IMR-90 (cell line): ENCODE measurements at regions not wholly inside any gene's neighbourhood (a gene's known extent, or its start where the extent isn't known, plus 50 kb on each side); places are given as distances from the start of the nearest gene placed in this dataset.

Source experiments
- ATAC-seq: fragments of 200-7000 bp; cut with Tn5 transposase; 2 replicates; pipeline ENCODE4 v1.9.1; 2020; ENCODE audit warnings: low read depth, mild to moderate bottlenecking, moderate library complexity
- BruUV-seq: library from RNA; stranded (reverse); fragments of 400-500 nt; replicated peaks from 2 replicates; lab custom pipeline; 2021; lab: Mats Ljungman, UMichigan
- CTCF ChIA-PET: fragments of 300-600 bp; formaldehyde crosslinking; extraction: SDS; loops from one replicate; lab custom pipeline; 2021; ENCODE audit warnings: antibody characterized with exemption; lab: Yijun Ruan, JAX
- POLR2A ChIA-PET: fragments of 300-600 bp; sonication (Branson Sonifier 250); formaldehyde crosslinking; loops from one replicate; lab custom pipeline; 2022; ENCODE audit warnings: antibody characterized with exemption; ENCODE audit not compliant: unreplicated experiment; lab: Charles Lee
- DNase-seq: peaks from one replicate; pipeline ENCODE4 v3.0.0; 2013
- H2AFZ ChIP-seq: replicated peaks from 2 replicates; pipeline ENCODE3; 2013; ENCODE audit warnings: low read length, mild to moderate bottlenecking; ENCODE audit not compliant: poor library complexity
- H2AK5ac ChIP-seq: 2 replicates; pipeline ENCODE4 v1.6.1; 2013; ENCODE audit warnings: low read depth, low read length, inconsistent platforms
- H2AK9ac ChIP-seq: replicated peaks from 2 replicates; pipeline ENCODE3; 2013; ENCODE audit warnings: mild to moderate bottlenecking, low read depth, low read length, moderate library complexity; ENCODE audit not compliant: poor library complexity
- H2BK120ac ChIP-seq: 2 replicates; pipeline ENCODE4 v1.6.1; 2013; ENCODE audit warnings: low read depth, low read length, inconsistent platforms
- H2BK15ac ChIP-seq: 3 replicates; pipeline ENCODE4 v1.6.1; 2013; ENCODE audit warnings: low read depth, low read length, inconsistent platforms
- H2BK20ac ChIP-seq: 2 replicates; pipeline ENCODE4 v1.6.1; 2013; ENCODE audit warnings: low read depth, mild to moderate bottlenecking, inconsistent platforms, low read length, moderate library complexity
- H2BK5ac ChIP-seq: 2 replicates; pipeline ENCODE4 v1.6.1; 2013; ENCODE audit warnings: mild to moderate bottlenecking, low read depth, low read length, inconsistent platforms; ENCODE audit not compliant: poor library complexity, severe bottlenecking
- H3K14ac ChIP-seq: replicated peaks from 2 replicates; pipeline ENCODE4 v1.6.1; 2013; ENCODE audit warnings: low read depth, low read length, inconsistent platforms
- H3K18ac ChIP-seq: 2 replicates; pipeline ENCODE4 v1.6.1; 2013; ENCODE audit warnings: low read depth, low read length, control low read depth
- H3K23ac ChIP-seq: 2 replicates; pipeline ENCODE4 v1.6.1; 2013; ENCODE audit warnings: low read depth, low read length, inconsistent platforms
- H3K27ac ChIP-seq: 2 replicates; pipeline ENCODE4 v1.5.1; 2013; ENCODE audit warnings: mild to moderate bottlenecking, control low read depth, low read length; ENCODE audit not compliant: insufficient read depth
- H3K27me3 ChIP-seq: 2 replicates; pipeline ENCODE4 v1.6.1; 2013; ENCODE audit warnings: low read length; ENCODE audit not compliant: control insufficient read depth, insufficient read depth
- H3K36me3 ChIP-seq: 2 replicates; pipeline ENCODE4 v1.6.1; 2013; ENCODE audit warnings: low read length, mixed read lengths; ENCODE audit not compliant: control insufficient read depth, insufficient read depth
- H3K4ac ChIP-seq: 2 replicates; pipeline ENCODE4 v1.6.1; 2013; ENCODE audit warnings: low read depth, low read length, inconsistent platforms
- H3K4me1 ChIP-seq: 2 replicates; pipeline ENCODE4 v1.6.1; 2013; ENCODE audit warnings: low read length, mixed read lengths; ENCODE audit not compliant: control insufficient read depth, insufficient read depth
- H3K4me2 ChIP-seq: 2 replicates; pipeline ENCODE4 v1.6.1; 2013; ENCODE audit warnings: low read depth, mild to moderate bottlenecking, control low read depth, low read length, moderate library complexity
- H3K4me3 ChIP-seq: 2 replicates; pipeline ENCODE4 v1.5.1; 2013; ENCODE audit warnings: low read depth, mild to moderate bottlenecking, control low read depth, low read length, moderate library complexity; ENCODE audit not compliant: insufficient read depth
- H3K56ac ChIP-seq: 2 replicates; pipeline ENCODE4 v1.6.1; 2013; ENCODE audit warnings: low read length, inconsistent platforms; ENCODE audit not compliant: insufficient read depth; ENCODE audit errors: extremely low read depth
- H3K79me1 ChIP-seq, 2 experiments: 2 replicates each; pipeline ENCODE4 v1.6.1; 2013; ENCODE audit warnings: low read length in 2 of 2, inconsistent platforms in 1 of 2, low read depth in 1 of 2
- H3K9ac ChIP-seq: 2 replicates; pipeline ENCODE4 v1.6.1; 2013; ENCODE audit warnings: low read depth, low read length, control low read depth
- H3K9me1 ChIP-seq: 2 replicates; pipeline ENCODE4 v1.6.1; 2013; ENCODE audit warnings: low read length, inconsistent platforms; ENCODE audit not compliant: insufficient read depth
- H3K9me3 ChIP-seq: 2 replicates; pipeline ENCODE4 v1.6.1; 2013; ENCODE audit warnings: low read length; ENCODE audit not compliant: control insufficient read depth, insufficient read depth
- H4K20me1 ChIP-seq: 2 replicates; pipeline ENCODE4 v1.6.1; 2013; ENCODE audit warnings: low read length, inconsistent platforms; ENCODE audit not compliant: insufficient read depth
- H4K5ac ChIP-seq: 2 replicates; pipeline ENCODE4 v1.6.1; 2013; ENCODE audit warnings: mild to moderate bottlenecking, low read depth, low read length, control low read depth
- H4K8ac ChIP-seq, 2 experiments: 2 replicates each; pipeline ENCODE4 v1.6.1; 2013; ENCODE audit warnings: low read depth in 2 of 2, low read length in 2 of 2, control low read depth in 1 of 2, inconsistent platforms in 1 of 2
- H4K91ac ChIP-seq: 2 replicates; pipeline ENCODE4 v1.6.1; 2013; ENCODE audit warnings: low read depth, low read length, inconsistent platforms; ENCODE audit not compliant: insufficient read depth
- BHLHE40 ChIP-seq: fragments of 150-350 bp; IDR thresholded peaks from 2 replicates; pipeline ENCODE4 v1.6.1; 2016; ENCODE audit warnings: mild to moderate bottlenecking, low read depth, low read length
- CHD1 ChIP-seq: IDR thresholded peaks from 2 replicates; pipeline ENCODE4 v1.6.1; 2012; ENCODE audit warnings: low read depth, low read length, improper control_type of control experiment
- FOS ChIP-seq: fragments of 150-350 bp; IDR thresholded peaks from 2 replicates; pipeline ENCODE4 v1.6.1; 2016; ENCODE audit warnings: low read depth, low read length
- MAFK ChIP-seq: IDR thresholded peaks from 2 replicates; pipeline ENCODE4 v1.6.1; 2012; ENCODE audit warnings: low read depth, low read length, improper control_type of control experiment
- NFE2L2 ChIP-seq: fragments of 150-350 bp; IDR thresholded peaks from 2 replicates; pipeline ENCODE4 v1.6.1; 2016; ENCODE audit warnings: low read depth, mild to moderate bottlenecking, low read length
- POLR2A ChIP-seq: IDR thresholded peaks from 2 replicates; pipeline ENCODE4 v1.6.1; 2012; ENCODE audit warnings: mild to moderate bottlenecking, low read depth, low read length
- RAD21 ChIP-seq: IDR thresholded peaks from 2 replicates; pipeline ENCODE4 v1.6.1; 2012; ENCODE audit warnings: low read length, improper control_type of control experiment
- RCOR1 ChIP-seq: IDR thresholded peaks from 2 replicates; pipeline ENCODE4 v1.6.1; 2012; ENCODE audit warnings: mild to moderate bottlenecking, low read length, improper control_type of control experiment; ENCODE audit not compliant: insufficient replicate concordance
- RFX5 ChIP-seq: IDR thresholded peaks from 2 replicates; pipeline ENCODE4 v1.8.0; 2012; ENCODE audit warnings: low read depth, mild to moderate bottlenecking, low read length, moderate library complexity
- WGBS, 2 experiments: methylation state at CpG; one replicate each; pipeline versions ENCODE4 v1.1.5 to v1.1.7; 2013; ENCODE audit warnings: missing lambda C conversion rate in 2 of 2; ENCODE audit not compliant: insufficient read length in 1 of 2; ENCODE audit errors: extremely low coverage in 2 of 2; 5-methylcytosine and 5-hydroxymethylcytosine counted together
- dilution Hi-C: fragments of 300-500 bp; cut with HindIII; formaldehyde crosslinking; loops from one replicate; pipeline ENCODE4 v1.14.3; 2018; ENCODE audit warnings: low sequenced_read_pairs; ENCODE audit not compliant: unreplicated experiment
- in situ Hi-C: fragments of 300-500 bp; cut with MboI; formaldehyde crosslinking; loops from 3 replicates; pipeline ENCODE4 v1.14.3; 2019; ENCODE audit warnings: low sequenced_read_pairs, inconsistent platforms, mixed read lengths
- intact Hi-C: fragments of 100-400 bp; cut with micrococcal nuclease; formaldehyde crosslinking; loops from 2 replicates; pipeline ENCODE4 v1.10.0; 2022
- TF ChIP-seq, protein P1 (sequence below): fragments of 150-350 bp; IDR thresholded peaks from 2 replicates; pipeline ENCODE4 v1.6.1; 2016; ENCODE audit warnings: low read depth, mild to moderate bottlenecking, low read length, moderate library complexity, borderline replicate concordance

- no peak overlapping the region for H4K5ac ChIP-seq
- no peak overlapping the region for H2BK5ac ChIP-seq
- no peak overlapping the region for H3K18ac ChIP-seq
- H2BK15ac ChIP-seq: no peak overlapping the region
- no peak overlapping the region for H2BK20ac ChIP-seq
- DNase-seq: no peak
- no peaks in the 10 kb centered on the region for H3K9me3 ChIP-seq
- H3K27ac ChIP-seq: no peak overlapping the region
- peaks cover 2% of the 10 kb centered on the region; the same call in 1 of the 2 replicates for H3K27me3 ChIP-seq
- H3K4me1 ChIP-seq: peaks cover under 1% of the 10 kb centered on the region
- H3K14ac ChIP-seq: no peak overlapping the region
- WGBS, 2 experiments: no CpG with 5 or more reads among the region's 1 CpG
- H3K9ac ChIP-seq: no peak overlapping the region
- no peak overlapping the region for H3K4me2 ChIP-seq
- H2AFZ ChIP-seq: no peak overlapping the region
- no peak overlapping the region for H2BK120ac ChIP-seq
- ATAC-seq: no peak
- TF ChIP-seq MAFK: no peak
- TF ChIP-seq BHLHE40: no peak
- no peak for TF ChIP-seq FOS
- no peak for TF ChIP-seq NFE2L2
- no peak for TF ChIP-seq RAD21
- no peak for TF ChIP-seq RFX5
- TF ChIP-seq CHD1: no peak
- no peak for TF ChIP-seq RCOR1
- TF ChIP-seq POLR2A: no peak
- TF ChIP-seq, protein P1, sequence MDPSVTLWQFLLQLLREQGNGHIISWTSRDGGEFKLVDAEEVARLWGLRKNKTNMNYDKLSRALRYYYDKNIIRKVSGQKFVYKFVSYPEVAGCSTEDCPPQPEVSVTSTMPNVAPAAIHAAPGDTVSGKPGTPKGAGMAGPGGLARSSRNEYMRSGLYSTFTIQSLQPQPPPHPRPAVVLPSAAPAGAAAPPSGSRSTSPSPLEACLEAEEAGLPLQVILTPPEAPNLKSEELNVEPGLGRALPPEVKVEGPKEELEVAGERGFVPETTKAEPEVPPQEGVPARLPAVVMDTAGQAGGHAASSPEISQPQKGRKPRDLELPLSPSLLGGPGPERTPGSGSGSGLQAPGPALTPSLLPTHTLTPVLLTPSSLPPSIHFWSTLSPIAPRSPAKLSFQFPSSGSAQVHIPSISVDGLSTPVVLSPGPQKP: no peak
- intact Hi-C loops: no loop called here
- ChIA-PET CTCF (no interaction called here), POLR2A (no interaction called here)
- no peaks in the 10 kb centered on the region for H3K36me3 ChIP-seq
- H3K4me3 ChIP-seq: no peak overlapping the region
- in situ Hi-C loops: no loop called here
- no peak overlapping the region for H3K56ac ChIP-seq
- H3K9me1 ChIP-seq: no peaks in the 10 kb centered on the region; the same call in 1 of the 2 replicates
- H3K4ac ChIP-seq: no peak overlapping the region
- no peaks in the 10 kb centered on the region for H4K20me1 ChIP-seq
- no peak overlapping the region for H4K8ac ChIP-seq
- H2AK5ac ChIP-seq: no peak overlapping the region
- H2AK9ac ChIP-seq: no peak overlapping the region
- H3K23ac ChIP-seq: no peak overlapping the region
- H3K79me1 ChIP-seq: no peaks in the 10 kb centered on the region
- no TSS peak for BruUV-seq
- dilution Hi-C loops: no loop called here
- no peak overlapping the region for H4K91ac ChIP-seq
These were observed 85.2 kb upstream of the SESTD1 start for GRCh38 chr2:179349670-179350303.
